HG02981 (cell line): ENCODE measurements at regions not wholly inside any gene's neighbourhood (a gene's known extent, or its start where the extent isn't known, plus 50 kb on each side); places are given as distances from the start of the nearest gene placed in this dataset.

Experiments used
- ATAC-seq: cut with Tn5 transposase; IDR thresholded peaks from one replicate; pipeline ENCODE4 v1.9.1; 2021; ENCODE audit warnings: mild to moderate bottlenecking, moderate library complexity; ENCODE audit not compliant: unreplicated experiment

GRCh38 chr9:115957585-115957984, 196.0 kb upstream of the PAPPA start:
- no peak for ATAC-seq

GRCh38 chr9:115964710-115965347, 188.8 kb upstream of the PAPPA start:
- ATAC-seq: no peak

- ATAC-seq: no peak
These were observed 186.9 kb upstream of the PAPPA start for GRCh38 chr9:115966660-115967059.

- ATAC-seq: no peak
These were observed 184.5 kb upstream of the PAPPA start for GRCh38 chr9:115969096-115969495.

- ATAC-seq: no peak
These were observed 181.2 kb upstream of the PAPPA start for GRCh38 chr9:115972362-115972761.

- ATAC-seq: no peak
These were observed 180.6 kb upstream of the PAPPA start for GRCh38 chr9:115972843-115973595.

- no peak for ATAC-seq
These were observed 176.8 kb upstream of the PAPPA start for GRCh38 chr9:115976781-115977180.

- ATAC-seq: no peak
These were observed 175.5 kb upstream of the PAPPA start for GRCh38 chr9:115978091-115978490.

- no peak for ATAC-seq
These were observed 174.9 kb upstream of the PAPPA start for GRCh38 chr9:115978659-115979096.

- ATAC-seq: no peak
These were observed 173.5 kb upstream of the PAPPA start for GRCh38 chr9:115980054-115980453.

- ATAC-seq: no peak
These were observed 173.1 kb upstream of the PAPPA start for GRCh38 chr9:115980502-115980901.

- no peak for ATAC-seq
These were observed 172.6 kb upstream of the PAPPA start for GRCh38 chr9:115980976-115981375.

- ATAC-seq: no peak
These were observed 170.2 kb upstream of the PAPPA start for GRCh38 chr9:115983366-115983765.

GRCh38 chr9:115985657-115986056, 167.9 kb upstream of the PAPPA start:
- ATAC-seq: no peak

GRCh38 chr9:115986508-115986907, 167.1 kb upstream of the PAPPA start:
- no peak for ATAC-seq

GRCh38 chr9:115988701-115989100, 164.9 kb upstream of the PAPPA start:
- ATAC-seq: no peak

GRCh38 chr9:115989831-115990230, 163.8 kb upstream of the PAPPA start:
- no peak for ATAC-seq

GRCh38 chr9:115992834-115993233, 160.8 kb upstream of the PAPPA start:
- ATAC-seq: no peak

- ATAC-seq: no peak
These were observed 155.7 kb upstream of the PAPPA start for GRCh38 chr9:115997923-115998322.

- no peak for ATAC-seq
These were observed 154.9 kb upstream of the PAPPA start for GRCh38 chr9:115998666-115999065.

GRCh38 chr9:115999498-115999897, 154.1 kb upstream of the PAPPA start:
- ATAC-seq: no peak

GRCh38 chr9:116000748-116001329, 152.8 kb upstream of the PAPPA start:
- ATAC-seq: peak; percentile 71
